IPS-NIHi11 (cell line): ENCODE measurements at regions not wholly inside any gene's neighbourhood (a gene's known extent, or its start where the extent isn't known, plus 50 kb on each side); places are given as distances from the start of the nearest gene placed in this dataset.
"Not testable (repeated sequence)": the region's sequence is repeated elsewhere in the genome, so short reads cannot be mapped to it uniquely, and the experiment has no call there.

Experiments used
- DNase-seq: peaks from one replicate; pipeline ENCODE4 v3.0.0; 2012; ENCODE audit warnings: mixed read lengths, low spot score

DNA sequence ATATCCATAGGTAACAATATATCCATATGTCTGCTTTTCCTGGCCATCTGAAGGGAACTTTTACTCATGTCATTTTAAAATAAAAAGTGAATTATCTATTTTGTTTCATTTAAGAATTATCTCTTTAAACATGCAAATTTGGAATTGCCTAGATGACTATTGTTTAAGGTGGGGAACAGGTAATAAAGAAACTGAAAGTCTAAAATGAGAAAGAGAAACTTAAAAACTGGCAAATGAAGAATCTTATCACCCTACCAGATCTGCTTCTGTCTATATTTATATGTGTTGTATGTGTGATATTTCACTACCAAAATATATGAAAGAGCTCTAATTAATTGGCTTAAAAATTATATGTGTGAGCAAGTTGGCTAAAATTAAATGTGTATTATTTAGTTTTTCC is 243.2 kb upstream of the KCNH7 start:
- no peak for DNase-seq

DNA sequence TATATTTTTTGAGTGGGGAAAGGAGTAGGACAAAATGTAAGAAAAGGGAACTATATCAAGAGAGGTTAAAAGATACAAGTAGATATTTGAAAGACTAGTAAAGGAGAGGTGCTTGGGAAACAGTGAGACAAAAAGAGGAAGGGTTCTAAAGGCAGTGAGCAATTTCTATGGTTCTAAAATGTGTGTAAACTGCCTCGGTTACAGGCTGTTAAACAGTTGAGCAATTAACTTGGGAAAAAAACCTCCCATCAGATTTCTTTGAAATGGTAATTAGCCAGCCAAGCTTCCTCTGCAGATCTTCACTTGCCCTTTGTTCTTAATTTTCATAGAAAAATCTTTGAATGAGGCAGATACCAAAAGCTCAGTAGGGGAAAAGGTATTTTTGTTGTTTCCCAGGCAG is 238.7 kb upstream of the KCNH7 start:
- no peak for DNase-seq

DNA sequence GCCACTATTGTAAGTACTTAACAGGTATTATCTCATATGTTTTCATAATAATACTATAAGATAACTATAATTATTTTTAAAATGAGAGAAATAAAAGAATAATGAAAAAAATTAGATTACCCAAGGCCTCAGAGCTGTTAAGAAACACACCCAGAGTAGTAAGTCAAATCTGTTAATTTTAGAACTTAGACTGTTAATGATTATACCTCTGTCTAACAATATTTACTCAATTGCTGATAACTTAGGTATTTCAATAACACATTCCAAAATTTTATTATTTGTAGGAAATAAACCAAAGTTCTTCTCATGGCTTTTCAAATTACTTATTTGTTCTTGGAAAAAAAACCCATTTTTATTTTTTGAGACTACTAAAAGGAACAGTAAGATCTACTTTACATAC is 227.5 kb upstream of the KCNH7 start:
- DNase-seq = no peak

DNA sequence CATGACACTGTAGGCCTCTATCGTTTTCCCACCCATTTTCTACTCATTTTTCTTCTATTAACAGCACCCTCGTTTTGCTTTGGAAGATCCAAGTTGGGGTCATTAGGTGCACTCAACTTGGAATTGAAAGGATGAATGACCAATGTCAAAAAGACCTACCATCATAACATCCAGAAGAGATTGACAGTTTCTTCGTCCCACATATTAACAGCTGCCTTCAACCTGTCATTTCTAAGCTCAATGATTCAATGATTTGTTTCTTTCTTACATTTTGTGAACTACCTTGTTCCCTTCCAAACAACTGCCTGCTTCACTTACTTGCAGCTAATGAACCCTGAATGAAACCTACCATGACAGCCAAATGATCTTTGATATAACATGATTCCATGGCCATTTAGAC is 224.0 kb upstream of the KCNH7 start:
- no peak for DNase-seq

DNA sequence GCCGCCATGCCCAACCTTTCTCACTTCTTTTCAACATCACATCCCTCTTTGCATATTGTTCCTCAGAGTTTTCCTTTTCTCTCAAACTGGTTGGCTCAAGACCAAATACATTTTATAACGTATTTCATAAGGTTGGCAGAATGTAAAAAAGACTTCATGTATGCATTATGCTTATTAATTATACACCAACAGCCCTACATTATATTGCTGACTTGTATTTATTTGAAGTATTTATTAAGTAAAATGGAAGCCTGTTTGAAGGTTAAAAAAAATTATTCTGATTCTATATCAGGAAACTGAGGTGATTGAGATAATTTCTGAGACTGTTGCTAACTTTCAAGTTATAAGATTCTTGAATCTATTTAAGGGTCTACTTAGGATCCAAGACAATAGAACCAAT is 208.0 kb upstream of the KCNH7 start:
- DNase-seq = no peak

DNA sequence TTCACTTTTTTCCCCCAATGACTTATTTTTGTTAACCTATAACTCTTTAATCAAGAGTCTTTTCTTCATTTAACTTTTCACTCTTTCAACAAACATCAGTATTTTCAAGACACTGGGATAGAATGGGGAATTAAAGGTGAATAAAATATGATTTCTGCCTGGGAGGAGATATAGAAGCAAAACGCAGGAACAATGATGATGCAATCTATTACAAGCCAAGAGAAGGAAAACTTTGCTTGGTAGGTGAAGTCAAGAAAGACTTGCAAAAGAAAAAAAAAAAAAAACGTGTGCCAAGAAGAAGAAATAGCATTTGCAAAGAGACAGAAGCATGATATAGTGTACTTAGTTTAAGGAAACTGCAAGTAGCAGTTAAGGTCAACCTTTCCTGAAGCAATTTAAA is 207.3 kb upstream of the KCNH7 start:
- no peak for DNase-seq

DNA sequence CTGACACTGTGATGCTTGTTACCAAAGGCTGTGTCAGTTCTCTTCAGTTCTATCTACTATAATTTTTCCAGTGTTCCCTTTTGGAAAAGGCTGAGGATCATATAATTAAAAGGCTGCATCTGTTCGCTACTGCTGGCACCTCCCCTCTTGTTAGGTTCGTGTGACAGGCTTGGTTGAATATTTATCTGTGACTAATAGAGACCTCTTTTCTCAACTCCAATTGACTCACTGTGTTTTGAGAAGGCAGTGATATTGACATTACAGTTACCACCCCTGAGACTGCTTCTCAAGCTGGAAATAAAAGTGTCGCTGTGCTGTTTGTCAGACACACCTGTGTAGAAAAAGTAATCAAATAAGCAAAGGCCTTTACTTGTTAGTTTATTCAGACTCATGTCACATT is 205.5 kb upstream of the KCNH7 start:
- no peak for DNase-seq

DNA sequence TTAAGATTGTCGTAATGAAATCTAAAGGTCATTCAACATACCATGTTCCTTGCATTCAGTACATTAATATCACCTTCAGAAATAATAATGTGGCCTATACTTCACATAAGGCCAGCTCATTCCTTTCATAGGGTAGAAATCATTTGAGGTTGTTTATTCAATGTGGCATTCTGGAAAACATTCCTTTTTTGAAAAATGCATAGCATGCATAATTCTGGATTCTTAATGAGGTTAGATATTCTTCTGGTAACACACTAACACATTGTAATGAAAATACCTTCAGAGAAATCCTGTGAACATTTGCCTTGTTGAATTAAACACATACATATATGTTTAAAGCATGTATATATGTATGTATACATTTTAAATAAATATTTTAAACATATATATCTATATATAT is 204.6 kb upstream of the KCNH7 start:
- no peak for DNase-seq

DNA sequence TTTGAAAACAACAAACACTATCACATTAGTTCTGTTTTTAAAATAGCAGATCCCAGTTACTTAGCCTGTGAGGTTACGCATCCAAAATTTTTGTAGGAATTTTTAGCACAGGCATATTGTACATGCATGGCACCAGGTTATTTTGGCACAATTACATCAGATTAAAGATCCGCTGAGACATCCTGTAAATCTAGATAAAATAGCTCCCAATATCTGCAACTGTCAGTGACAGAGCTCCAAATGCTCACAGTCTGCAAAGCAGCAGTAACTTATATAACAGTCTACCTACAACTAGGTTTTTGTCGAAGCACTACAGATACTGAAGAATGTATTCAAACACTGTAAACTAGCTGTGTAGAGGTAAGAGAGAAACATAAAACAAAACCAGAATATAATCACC is 200.7 kb upstream of the KCNH7 start:
- DNase-seq = no peak

DNA sequence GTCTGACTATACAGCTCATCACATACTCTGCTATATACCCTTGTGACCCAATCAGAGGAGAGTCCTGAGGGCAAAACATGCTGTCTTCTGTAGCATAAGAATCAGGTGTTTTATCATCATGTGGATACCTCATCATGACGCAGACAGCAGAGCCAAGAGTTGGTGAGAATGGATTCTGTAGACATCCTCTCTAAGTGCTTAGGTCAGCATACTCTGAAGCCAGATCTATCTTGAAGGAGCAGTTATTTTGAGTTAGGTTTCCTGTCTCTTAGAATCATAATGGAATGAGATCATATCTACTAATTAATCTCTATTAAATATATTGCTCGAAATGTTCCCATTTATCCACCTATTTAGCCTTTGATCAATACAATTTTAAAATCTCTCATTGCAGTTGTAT is 190.2 kb upstream of the KCNH7 start:
- DNase-seq = no peak

DNA sequence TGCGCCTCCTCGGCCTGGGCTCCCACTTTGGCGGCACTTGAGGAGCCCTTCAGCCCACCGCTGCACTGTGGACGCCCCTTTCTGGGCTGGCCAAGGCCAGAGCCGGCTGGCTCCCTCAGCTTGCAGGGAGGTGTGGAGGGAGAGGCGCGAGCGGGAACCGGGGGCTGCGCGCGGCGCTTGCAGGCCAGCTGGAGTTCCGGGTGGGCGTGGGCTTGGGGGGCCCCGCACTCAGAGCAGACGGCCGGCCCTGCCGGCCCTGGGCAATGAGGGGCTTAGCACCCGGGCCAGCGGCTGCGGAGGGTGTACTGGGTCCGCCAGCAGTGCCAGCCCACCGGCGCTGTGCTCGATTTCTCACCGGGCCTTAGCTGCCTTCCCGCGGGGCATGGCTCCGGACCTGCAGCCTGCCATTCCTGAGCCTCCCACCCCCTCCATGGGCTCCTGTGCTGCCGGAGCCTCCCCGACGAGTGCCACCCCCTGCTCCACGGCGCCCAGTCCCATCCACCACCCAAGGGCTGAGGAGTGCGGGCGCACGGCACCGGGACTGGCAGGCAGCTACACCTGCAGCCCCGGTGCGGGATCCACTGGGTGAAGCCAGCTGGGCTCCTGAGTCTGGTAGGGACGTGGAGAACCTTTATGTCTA is 187.7 kb upstream of the KCNH7 start:
- not testable (repeated sequence) for DNase-seq

DNA sequence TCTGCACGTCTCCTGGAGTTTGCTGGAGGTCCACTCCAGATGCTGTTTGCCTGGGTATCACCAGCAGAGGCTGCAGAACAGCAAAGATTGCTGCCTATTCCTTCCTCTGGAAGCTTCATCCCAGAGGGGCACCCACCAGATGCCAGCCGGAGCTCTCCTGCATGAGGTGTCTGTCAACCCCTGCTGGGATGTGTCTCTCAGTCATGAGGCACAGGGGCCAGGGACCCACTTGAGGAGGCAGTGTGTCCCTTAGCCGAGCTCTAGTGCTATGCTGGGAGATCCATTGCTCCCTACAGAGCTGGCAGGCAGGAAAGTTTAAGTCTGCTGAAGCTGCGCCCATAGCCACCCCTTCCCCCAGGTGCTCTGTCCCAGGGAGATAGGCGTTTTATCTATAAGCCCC is 178.3 kb upstream of the KCNH7 start:
- not testable (repeated sequence) for DNase-seq

DNA sequence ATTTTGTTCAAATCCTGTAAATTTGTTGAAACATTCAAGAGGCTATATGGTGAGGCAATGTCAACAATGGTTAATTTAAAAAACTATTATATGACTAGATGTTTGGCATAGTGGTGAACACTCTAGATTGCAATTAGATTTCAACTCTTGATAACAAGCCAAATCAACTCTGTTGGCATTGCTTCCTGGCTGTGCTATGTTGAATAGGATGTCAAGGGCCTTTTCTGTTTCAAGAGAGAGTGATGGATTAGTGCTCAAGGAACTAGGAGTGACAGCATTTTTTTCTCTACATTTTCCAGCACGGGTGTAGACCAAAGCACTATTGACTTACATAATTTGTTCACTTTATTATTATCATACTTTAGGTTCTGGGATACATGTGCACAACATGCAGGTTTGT is 172.4 kb upstream of the KCNH7 start:
- DNase-seq = no peak

DNA sequence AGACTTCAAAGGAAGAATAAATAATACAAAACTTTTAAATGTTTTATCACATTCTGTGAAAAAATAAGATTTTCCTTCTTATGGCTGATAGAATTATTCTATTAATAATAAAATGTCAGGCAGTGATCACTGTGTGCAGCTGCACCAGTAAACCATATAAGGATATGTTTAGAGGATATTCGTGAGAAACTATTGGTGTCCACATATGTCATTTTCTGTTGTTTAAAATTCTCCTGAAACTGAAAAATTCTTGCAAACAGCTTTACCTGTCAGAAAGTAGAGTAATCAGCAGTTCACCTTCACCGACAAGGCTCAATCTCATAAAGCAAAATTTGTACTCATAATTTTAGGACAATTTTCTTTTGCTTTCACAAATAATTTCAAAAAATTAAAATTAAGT is 170.1 kb upstream of the KCNH7 start:
- DNase-seq = no peak

DNA sequence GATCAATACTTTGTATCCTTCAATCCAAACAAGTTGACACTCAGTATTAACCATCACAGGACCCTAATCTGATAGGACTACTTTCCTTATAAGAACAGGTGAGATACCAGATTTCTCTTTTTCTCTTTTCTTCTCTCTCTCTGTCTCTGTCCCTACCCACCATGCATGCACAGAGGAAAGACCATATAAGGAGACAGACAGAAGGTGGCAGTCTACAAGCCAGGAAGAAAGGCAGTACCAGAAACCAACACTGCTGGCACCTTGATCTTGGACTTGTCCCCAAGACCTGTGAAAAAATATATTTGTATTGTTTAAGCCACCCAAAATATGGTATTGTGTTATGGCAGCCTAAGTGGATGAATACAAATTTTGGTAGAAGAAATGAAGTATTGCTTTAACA is 156.2 kb upstream of the KCNH7 start:
- DNase-seq = no peak

DNA sequence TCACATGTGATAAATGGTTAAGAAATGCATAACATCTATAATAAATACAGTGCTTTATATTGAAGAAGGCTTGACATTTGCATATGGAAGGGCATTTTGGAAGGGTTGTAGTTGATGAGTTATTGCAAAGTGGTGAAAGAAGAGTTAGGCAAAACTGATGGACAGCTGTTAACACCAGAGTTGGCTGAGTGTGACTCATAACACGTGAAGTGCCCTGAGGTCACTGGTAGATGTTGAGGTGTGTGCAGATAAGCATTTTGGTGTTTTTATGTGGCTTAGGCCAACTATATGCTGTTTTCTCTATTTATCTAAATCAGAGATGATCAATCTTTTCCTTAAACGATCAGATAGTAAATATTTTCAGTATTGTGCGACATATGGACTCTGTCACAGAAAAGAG is 154.3 kb upstream of the KCNH7 start:
- no peak for DNase-seq

DNA sequence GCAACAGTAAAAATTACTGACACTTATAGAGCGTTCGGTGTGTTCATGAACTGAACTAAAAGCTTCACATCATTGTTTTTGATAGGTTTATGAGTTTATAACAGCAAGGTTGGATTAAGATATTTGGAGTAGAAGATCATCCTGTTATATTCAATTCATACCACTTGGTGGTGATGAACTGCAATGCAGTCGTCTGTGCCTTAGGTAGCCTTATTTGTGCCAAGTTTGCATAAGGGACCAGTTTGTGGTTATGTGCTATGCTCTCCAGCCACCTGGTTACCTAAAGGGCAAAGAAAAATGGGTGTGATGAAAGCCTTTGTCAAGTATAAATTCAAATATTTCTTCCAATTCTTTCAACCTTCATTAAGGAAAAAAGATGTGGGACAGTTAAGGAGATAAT is 150.9 kb upstream of the KCNH7 start:
- DNase-seq = no peak

DNA sequence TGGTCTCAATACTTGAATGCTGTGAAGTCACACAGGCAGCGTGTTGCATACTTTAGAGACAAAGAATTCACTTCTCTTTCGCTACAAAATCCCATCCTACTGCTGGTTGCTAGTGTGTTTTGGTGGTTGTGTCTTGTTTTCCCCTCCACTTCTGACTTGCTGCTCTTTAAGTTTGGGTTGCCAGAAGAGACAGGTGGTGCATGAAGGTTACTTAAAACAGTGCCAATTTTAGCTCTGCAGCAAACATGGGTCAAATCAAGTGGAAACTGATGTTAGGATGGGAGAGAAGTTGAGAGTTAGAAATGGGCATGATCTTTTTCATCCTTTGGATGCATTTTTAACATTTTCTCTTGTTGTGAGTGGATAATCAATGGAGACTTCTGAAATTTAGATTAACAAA is 136.2 kb upstream of the KCNH7 start:
- no peak for DNase-seq

DNA sequence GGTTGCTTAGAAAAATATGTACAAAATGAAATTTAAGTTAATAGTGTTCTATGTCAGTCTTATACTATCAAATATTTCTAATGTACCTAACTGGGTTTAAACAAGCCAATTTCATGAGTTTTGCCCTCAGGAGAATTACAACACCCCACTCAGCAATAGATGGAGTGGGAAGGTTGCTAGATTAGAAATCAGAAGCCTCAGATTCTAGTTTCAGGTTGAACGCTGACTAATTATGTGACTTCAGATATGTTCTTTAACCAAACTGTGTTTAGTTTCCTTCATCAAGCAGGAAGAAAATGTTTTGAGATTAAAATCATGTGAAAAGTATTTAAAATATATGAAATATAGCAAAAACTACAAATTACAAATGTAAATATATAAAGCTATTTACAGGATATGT is 133.8 kb upstream of the KCNH7 start:
- no peak for DNase-seq

DNA sequence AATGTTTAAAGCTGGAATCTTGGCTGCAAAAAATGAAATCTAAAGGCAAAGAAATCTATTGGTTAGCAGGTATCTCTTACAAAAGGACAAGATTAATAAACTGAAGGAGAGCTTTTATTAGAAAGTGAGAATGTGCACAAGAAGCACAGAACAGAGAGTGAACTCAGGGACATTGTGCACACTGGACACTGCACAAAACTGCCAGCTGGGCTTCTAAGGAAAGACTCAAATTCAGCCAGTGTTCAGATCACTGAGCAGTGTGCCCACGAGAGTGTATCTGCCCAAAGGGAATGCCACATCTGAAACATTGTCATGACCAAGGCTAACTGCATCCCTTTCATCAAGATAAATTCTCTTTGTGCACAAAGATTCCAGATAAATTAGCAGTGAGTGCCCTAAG is 129.7 kb upstream of the KCNH7 start:
- no peak for DNase-seq

DNA sequence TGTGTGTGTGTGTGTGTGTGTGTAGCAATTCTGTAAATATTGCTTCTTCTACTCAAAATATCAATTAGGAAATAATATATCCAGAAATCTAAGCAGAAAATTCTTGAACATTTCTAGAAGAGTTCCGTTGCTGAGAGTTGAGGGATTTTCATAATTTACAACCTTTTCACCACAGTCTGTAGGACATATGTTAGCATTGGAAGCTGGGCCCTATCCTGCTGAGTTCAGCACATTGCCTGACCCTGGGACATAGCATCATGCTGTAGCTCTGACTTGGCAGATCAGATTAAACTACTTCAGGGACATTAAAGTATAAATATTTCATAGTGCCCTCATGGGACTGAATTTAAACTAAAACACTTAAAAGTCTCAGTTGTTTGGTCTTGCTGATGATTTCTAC is 129.2 kb upstream of the KCNH7 start:
- no peak for DNase-seq

DNA sequence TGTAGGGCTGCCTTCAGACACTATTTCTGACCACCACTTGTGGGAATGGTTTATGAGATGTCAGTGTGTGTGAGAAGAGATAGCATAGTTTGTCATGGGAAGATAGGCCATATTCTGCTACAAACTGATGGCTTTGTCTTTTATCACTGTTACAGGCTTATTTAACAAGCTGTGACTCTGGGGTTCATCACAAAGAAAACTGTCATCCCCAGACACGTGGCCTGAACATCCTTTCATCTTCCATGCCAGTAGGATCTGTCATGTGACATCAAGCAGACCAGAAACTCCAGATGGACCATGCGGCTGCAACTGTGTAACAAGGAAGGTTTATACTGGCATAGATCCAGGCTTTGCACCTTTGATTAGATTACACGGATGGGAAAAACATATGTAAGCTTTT is 128.6 kb upstream of the KCNH7 start:
- no peak for DNase-seq

DNA sequence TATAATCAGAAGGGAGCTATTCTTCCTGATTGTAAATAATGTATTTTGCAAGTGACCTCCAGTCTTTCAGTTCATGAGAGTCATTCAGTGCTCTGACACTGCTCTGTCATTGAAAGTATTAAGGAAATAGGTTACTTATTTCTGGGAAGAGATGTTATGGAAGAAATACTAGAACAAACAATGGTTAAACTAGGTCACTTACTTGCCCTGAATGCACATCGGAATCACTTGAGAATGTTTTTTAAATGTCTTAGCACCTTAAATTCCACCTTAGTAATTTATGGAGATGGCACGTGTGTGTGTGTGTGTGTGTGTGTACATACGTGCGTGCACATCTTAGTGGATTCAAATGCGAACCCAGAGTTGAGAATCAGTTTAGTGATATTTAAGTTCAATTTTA is 126.6 kb upstream of the KCNH7 start:
- no peak for DNase-seq

DNA sequence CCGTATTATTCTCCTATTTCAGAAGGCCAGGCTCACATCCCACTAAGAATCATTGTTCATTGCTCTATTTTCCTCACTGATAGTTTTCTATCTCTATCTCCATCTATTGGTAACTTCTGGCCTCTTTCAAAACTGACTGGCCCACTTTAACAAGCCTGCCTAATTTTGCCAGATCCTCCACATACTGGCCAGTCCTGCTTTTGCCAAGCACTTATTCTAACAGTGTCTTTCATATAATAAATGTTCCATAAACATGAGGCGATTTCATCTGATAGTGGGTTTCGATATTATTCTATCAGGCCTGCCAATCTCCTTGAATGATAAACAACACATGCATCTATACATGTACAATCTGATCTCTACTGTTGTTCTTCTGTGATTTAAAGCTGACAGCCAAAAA is 125.9 kb upstream of the KCNH7 start:
- no peak for DNase-seq

DNA sequence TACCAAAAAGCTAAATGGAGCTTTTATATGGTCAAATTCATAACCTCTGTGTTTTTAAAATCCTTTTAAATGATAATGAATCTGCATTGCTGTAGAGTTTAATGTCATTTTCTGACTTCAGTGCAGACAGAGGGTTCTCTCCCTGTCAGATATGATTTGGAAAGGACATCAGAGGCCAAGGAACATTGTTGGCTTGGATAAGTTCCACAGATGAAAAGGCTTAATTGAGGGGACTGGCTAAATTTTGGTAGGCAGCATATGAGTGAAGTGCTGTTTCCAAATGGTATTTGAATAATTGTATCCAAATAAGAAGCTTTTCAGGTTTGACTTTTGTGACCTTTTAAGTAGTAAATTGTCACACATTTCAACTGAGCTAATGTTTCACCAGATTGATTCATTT is 124.6 kb upstream of the KCNH7 start:
- no peak for DNase-seq
